CD4-positive, alpha-beta T cell treated with Interleukin-21 for 1 hour (primary cell): ENCODE measurements at regions not wholly inside any gene's neighbourhood (a gene's known extent, or its start where the extent isn't known, plus 50 kb on each side); places are given as distances from the start of the nearest gene placed in this dataset.

ENCODE experiments used
- DNase-seq: peaks from one replicate; pipeline ENCODE4 v3.0.0-alpha.2; 2020

GRCh38 chr5:27682600-27682999, 644.2 kb upstream of the CDH9 start:
- DNase-seq, result no peak

DNA sequence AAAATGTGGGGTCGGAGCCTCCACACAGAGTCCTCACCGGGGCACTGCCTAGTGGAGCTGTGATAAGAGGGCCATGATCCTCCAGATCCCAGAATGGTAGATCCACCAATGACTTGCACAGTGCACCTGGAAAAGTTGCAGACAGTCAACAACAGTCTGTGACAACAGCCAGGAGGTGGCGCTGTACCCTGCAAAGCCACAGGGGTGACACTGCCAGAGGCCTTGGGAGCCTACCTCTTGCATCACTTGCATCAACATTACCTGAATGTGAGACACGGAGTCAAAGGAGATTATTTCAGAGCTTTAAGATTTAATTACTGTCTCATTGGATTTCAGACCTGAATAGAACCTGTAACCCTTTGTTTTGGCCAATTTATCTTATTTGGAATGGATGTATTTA, 614.1 kb upstream of the CDH9 start:
- DNase-seq, result no peak

GRCh38 chr5:27639005-27639612, 600.7 kb upstream of the CDH9 start:
- DNase-seq, result no peak

DNA sequence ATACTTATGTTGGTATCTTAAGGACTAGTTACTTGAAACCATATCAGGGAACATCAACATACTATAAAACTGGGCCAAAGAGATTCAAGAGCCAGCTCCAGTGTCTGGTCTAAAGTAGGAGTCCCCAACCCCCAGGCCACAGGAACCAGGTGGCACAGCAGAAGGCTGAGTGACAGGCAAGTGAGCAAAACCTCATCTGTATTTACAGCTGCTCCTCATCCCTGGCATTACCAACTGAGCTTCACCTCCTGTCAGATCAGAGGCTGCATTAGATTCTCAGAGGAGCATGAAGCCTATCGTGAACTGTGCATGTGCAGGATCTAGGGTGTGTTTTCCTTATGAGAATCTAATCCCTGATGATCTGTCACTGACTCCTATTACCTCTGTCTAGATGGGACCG, 581.6 kb upstream of the CDH9 start:
- no peak for DNase-seq

DNA sequence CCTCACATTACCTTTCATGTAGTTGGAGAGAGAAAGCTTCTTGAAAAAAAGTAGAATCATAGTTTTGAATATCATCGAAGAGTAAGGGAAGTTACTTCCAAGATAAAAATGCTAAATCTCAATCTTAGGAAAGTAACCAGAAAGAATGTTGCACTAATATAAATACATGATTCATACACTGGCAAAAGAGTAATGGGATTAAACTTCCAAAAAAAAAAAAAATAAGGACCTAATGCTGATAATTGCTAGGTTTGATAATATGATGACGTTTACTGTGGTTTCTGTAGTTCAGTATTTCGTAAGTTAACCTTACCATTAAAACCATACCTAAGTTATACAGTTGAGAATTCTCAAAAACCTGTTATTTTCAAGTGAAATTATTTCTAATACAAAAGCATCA, 573.8 kb upstream of the CDH9 start:
- DNase-seq, result no peak

DNA sequence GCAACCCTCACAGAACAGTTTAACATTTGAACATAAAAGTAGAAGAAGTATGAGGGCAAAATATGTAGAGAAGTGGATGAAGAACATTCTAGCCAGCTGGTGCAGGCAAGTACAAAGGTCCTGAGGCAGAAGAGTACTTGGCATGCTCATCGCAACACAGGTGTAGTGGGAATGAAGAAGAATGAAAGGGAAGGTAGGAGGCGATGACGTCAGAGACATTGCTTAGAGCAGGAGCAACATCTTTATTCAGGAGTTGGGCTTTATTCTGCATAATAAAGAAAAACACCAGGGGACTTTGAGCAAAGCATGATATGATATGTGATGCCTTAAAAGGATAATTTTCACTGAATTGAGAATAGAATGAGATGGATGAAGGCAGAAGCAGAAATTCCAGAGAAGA, 570.6 kb upstream of the CDH9 start:
- no peak for DNase-seq

- DNase-seq, result no peak
These were observed 560.2 kb upstream of the CDH9 start for GRCh38 chr5:27598576-27598975.

DNA sequence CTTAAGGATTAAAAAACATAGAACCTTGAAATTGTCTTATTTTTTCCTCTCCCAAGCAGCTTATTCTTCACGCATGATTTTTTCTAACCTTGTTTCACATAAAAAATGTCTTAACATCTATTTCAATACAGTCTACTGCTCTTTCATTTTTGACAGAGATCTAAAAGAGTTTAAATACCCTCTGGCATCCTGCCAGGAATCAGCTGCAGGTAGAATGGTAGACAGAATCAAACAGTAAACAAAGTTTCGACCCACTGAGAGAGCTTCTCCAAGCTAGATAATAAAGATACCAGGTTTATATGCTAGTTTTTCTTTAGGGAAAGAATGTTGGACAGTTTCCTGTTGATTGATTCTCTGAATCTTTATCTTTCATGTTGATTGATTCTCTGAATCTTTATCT, 555.8 kb upstream of the CDH9 start:
- DNase-seq, result no peak

DNA sequence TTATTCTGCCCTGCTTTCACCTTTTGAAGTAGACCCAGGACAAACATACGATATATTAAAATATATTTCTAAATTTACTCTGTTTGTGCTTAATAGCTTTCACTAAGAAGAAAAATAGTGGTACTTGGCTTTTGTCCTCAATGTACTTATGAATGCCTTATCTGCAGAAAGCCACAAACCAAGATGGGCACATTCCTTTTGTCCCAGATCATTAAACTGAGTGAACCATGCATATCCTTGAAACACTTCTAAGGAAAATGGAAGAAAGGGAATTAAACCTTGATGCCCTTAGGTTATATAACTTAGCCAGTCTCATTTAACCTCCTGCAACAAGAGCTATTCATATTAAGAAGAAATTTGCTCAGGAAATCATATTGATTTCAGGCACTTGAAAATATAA, 553.8 kb upstream of the CDH9 start:
- no peak for DNase-seq

- no peak for DNase-seq
These were observed 552.1 kb upstream of the CDH9 start for GRCh38 chr5:27590503-27590902.

DNA sequence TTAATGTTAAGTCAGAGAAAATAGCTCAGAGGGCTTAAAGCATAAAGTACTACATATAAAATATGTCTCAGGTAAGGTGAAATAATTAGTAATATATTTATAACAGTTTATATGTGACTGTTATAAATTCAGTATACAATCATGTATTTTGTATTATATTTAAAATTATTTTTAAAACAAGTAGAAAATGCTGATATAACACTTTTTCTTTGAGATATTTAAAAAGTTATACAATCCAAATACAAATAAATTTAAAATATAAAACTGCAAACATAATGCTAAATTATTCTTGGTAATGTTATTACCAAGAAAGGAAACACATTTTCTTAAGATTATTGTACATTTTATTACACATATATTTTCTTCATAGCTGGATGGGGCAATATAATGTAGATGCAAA, 539.9 kb upstream of the CDH9 start:
- no peak for DNase-seq

DNA sequence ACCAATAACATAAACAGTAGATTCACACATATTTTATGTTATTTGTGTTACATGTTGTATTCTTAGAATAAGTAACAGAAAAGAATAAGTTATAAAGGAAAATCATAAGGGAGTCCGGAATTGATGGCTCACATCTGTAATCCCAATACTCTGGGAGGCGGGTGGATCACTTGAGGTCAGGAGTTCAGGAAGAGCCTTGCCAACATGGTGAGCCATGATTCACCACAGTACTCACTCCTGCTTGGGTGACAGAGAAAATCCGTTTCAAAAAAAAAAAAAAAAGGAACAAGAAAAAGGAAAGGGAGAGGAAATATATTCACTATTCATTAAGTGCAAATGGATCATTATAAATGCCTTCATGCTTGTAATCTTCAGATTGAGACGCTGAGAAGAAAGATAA, 533.3 kb upstream of the CDH9 start:
- DNase-seq, result no peak

- DNase-seq, result no peak
These were observed 530.4 kb upstream of the CDH9 start for GRCh38 chr5:27568811-27569210.

GRCh38 chr5:27561408-27561807, 523.0 kb upstream of the CDH9 start:
- no peak for DNase-seq

- no peak for DNase-seq
These were observed 510.1 kb upstream of the CDH9 start for GRCh38 chr5:27548484-27548883.

GRCh38 chr5:27535031-27535557, 496.7 kb upstream of the CDH9 start:
- no peak for DNase-seq

DNA sequence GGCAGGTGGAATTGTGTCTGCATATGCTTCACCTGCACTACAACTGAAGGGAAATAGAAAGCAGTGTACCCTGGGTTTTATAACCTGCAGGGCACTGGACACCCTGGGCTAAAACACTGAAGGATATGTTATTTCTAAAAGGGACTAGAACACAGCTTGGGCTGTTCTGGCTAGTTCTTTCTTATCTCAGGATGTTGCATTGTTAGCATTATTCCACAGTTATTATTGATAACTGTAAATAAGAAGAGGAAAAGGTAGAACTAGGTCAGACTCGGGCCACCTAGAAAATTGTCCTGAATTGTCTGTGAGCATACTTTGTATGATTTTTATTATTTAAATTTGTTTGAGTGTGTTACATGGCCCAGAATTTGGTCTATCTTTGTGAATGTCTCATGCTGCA, 493.9 kb upstream of the CDH9 start:
- DNase-seq, result no peak

DNA sequence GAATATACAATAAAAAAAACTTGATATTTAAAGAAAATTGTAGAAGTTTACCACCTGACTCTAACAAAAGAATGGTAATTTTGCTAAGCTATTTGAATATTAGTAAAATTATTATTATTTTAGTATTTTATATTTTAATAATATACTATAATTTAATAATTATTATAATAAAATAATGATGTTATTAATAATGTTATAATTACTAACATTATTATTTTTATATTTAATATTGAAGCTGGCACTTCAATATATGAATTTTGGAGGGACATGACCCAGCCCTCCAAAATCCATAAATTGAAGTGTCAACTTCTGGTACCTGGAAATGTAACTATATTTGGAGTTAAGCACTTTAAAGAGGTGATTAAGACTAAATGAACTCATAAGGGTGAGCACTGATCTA, 486.1 kb upstream of the CDH9 start:
- no peak for DNase-seq

GRCh38 chr5:27523629-27524028, 485.2 kb upstream of the CDH9 start:
- DNase-seq, result no peak

DNA sequence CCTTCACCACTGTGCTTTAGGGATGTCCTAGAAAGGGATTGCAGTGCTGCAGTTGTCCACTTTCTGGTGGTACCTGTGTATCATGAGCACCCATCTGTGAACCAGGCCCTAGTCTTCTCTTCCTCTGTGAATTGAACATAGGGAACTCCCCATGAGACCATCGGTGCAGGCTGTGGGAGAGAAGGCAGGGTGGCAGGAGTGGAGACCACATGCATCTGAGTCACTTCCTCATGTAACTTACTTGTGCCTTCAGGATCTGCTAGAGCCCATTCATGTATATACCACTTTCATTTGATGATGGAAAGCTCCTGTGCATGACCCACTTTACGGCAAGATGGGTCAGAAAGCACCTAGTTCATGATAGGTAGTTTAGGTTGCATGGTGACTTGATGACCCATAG, 478.1 kb upstream of the CDH9 start:
- DNase-seq, result no peak

GRCh38 chr5:27511061-27511460, 472.7 kb upstream of the CDH9 start:
- DNase-seq, result no peak

- no peak for DNase-seq
These were observed 465.4 kb upstream of the CDH9 start for GRCh38 chr5:27503813-27504212.

DNA sequence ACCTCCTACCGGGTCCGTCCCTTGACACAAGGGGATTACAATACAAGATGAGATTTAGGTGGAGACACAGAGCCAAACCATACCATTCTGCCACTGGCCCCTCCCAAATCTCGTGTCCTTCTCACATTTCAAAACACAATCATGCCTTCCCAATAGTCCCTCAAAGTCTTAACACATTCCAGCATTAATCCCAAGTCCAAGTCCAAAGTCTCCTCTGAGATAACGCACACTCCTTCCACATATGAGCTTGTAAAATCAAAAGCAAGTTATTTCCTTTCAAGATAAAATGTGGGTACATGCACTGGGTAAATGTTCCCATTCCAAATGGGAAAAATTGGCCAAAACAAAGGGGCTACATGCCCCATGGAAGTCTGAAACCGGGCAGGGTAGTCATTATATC, 463.9 kb upstream of the CDH9 start:
- DNase-seq, result no peak

DNA sequence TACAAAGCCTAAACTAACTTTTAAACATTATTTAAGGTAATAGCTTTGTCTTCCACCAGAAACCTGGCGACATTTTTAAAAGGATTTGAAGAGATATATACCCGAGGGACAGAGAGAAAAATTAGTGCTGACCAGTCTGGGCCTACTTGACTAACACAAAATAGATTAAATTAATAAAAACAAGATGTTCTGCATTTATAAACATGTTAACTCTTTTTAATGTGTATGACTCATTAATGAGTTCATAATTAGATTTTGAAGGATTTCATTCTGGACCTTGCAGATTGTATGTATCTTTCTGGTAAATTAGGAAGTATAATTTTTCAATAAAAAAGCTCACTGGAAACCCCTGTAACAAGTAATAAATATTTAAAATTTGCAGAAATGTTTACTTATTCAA, 459.1 kb upstream of the CDH9 start:
- no peak for DNase-seq

GRCh38 chr5:27494887-27495286, 456.5 kb upstream of the CDH9 start:
- DNase-seq, result no peak
